B cell (primary cell): ENCODE measurements at regions not wholly inside any gene's neighbourhood (a gene's known extent, or its start where the extent isn't known, plus 50 kb on each side); places are given as distances from the start of the nearest gene placed in this dataset.

ENCODE experiments used
- ATAC-seq: fragments of 200-7000 bp; cut with Tn5 transposase; one replicate; pipeline ENCODE4 v1.10.0; 2021; ENCODE audit warnings: low read depth, mild to moderate bottlenecking, moderate number of reproducible peaks, moderate library complexity
- CTCF ChIA-PET: fragments of 350-600 bp; sonication (Branson Sonifier 250); formaldehyde crosslinking; loops from one replicate; lab custom pipeline; 2021; ENCODE audit warnings: antibody characterized with exemption, inconsistent platforms; lab: Charles Lee
- POLR2A ChIA-PET: fragments of 350-600 bp; sonication (Branson Sonifier 250); formaldehyde crosslinking; loops from one replicate; lab custom pipeline; 2021; ENCODE audit warnings: antibody characterized with exemption; lab: Charles Lee
- DNase-seq: peaks from one replicate; pipeline ENCODE4 v3.0.0; 2013
- H2AFZ ChIP-seq: 2 replicates; pipeline ENCODE4 v1.6.1; 2012; ENCODE audit warnings: mild to moderate bottlenecking, low read depth, low read length; ENCODE audit not compliant: insufficient read depth, poor library complexity, severe bottlenecking
- H3K27ac ChIP-seq, 2 donors: 1 replicate in 1 of 2; 2 replicates in 1 of 2; pipeline ENCODE4 v1.5.1; 2012 to 2013; ENCODE audit warnings: low read length in 2 of 2, mild to moderate bottlenecking in 2 of 2, moderate library complexity in 1 of 2
- H3K27me3 ChIP-seq, 4 experiments: fragments of 200-600 bp in 1 of 4; sonication (generic) in 1 of 4; replicated peaks in 1 of 4; 1 replicate in 2 of 4; 2 replicates in 2 of 4; pipeline versions ENCODE4 v1.6.1 to v1.7.0; 2013 to 2016; ENCODE audit warnings: low read length in 3 of 4, mild to moderate bottlenecking in 2 of 4, mixed read lengths in 1 of 4, moderate library complexity in 1 of 4; ENCODE audit not compliant: insufficient read depth in 4 of 4, control insufficient read depth in 3 of 4; ENCODE audit errors: control extremely low read depth in 1 of 4
- H3K36me3 ChIP-seq, 2 experiments: replicated peaks in 1 of 2; 1 replicate in 1 of 2; 2 replicates in 1 of 2; pipeline versions ENCODE4 v1.6.1 to v1.7.1; 2013; ENCODE audit warnings: low read length in 1 of 2; ENCODE audit not compliant: insufficient read depth in 2 of 2, control insufficient read depth in 1 of 2; ENCODE audit errors: control extremely low read depth in 1 of 2, extremely low read depth in 1 of 2
- H3K4me1 ChIP-seq, 2 donors: fragments of 200-600 bp in 1 of 2; sonication (generic) in 1 of 2; 1 replicate in 1 of 2; 2 replicates in 1 of 2; pipeline versions ENCODE4 v1.5.1 to v1.6.1; 2013 to 2017; ENCODE audit warnings: low read length in 2 of 2; ENCODE audit not compliant: control insufficient read depth in 2 of 2, insufficient read depth in 2 of 2
- H3K4me2 ChIP-seq: replicated peaks from 2 replicates; pipeline ENCODE3; 2012; ENCODE audit warnings: mild to moderate bottlenecking, low read depth, low read length; ENCODE audit not compliant: poor library complexity, severe bottlenecking
- H3K4me3 ChIP-seq, 5 experiments: fragments of 200-600 bp in 1 of 5; sonication (generic) in 1 of 5; 1 replicate in 3 of 5; 2 replicates in 2 of 5; pipeline versions ENCODE4 v1.5.1 to v1.7.0; 2011 to 2016; ENCODE audit warnings: low read length in 4 of 5, mild to moderate bottlenecking in 4 of 5, low read depth in 2 of 5, control low read depth in 1 of 5, moderate library complexity in 1 of 5; ENCODE audit not compliant: insufficient read depth in 1 of 5; ENCODE audit errors: control extremely low read depth in 1 of 5, extremely low read depth in 1 of 5
- H3K79me2 ChIP-seq: fragments of 200-600 bp; sonication (generic); one replicate; pipeline ENCODE4 v1.6.0; 2016; ENCODE audit warnings: low read length; ENCODE audit not compliant: control insufficient read depth, insufficient read depth
- H3K9ac ChIP-seq: fragments of 200-600 bp; sonication (generic); 2 replicates; pipeline ENCODE4 v1.6.1; 2017; ENCODE audit warnings: mild to moderate bottlenecking, low read length, moderate library complexity
- H3K9me3 ChIP-seq, 3 donors: one replicate each; pipeline versions ENCODE4 v1.6.1 to v1.7.1; 2013; ENCODE audit warnings: low read length in 2 of 3; ENCODE audit not compliant: control insufficient read depth in 2 of 3, insufficient read depth in 1 of 3; ENCODE audit errors: control extremely low read depth in 1 of 3
- H4K20me1 ChIP-seq: 2 replicates; pipeline ENCODE4 v1.6.0; 2012; ENCODE audit warnings: mild to moderate bottlenecking, low read length; ENCODE audit not compliant: insufficient read depth, control insufficient read depth, poor library complexity, severe bottlenecking
- H3K27ac Mint-ChIP-seq: one replicate; pipeline ENCODE4 v1.8.0; 2021; ENCODE audit warnings: mixed read lengths
- H3K27me3 Mint-ChIP-seq: one replicate; pipeline ENCODE4 v1.8.0; 2021; ENCODE audit warnings: mixed read lengths
- H3K4me1 Mint-ChIP-seq: one replicate; pipeline ENCODE4 v1.8.0; 2021; ENCODE audit warnings: mixed read lengths
- H3K4me3 Mint-ChIP-seq: one replicate; pipeline ENCODE4 v1.8.0; 2021; ENCODE audit warnings: mixed read lengths
- H3K9me3 Mint-ChIP-seq: one replicate; pipeline ENCODE4 v1.8.0; 2022; ENCODE audit warnings: mixed read lengths; ENCODE audit not compliant: insufficient read depth
- EZH2 ChIP-seq: IDR thresholded peaks from 2 replicates; pipeline ENCODE4 v1.6.1; 2012; ENCODE audit warnings: borderline replicate concordance, low read depth, mild to moderate bottlenecking, moderate library complexity, low read length; ENCODE audit not compliant: insufficient read depth, poor library complexity, severe bottlenecking
- WGBS: methylation state at CpG from one replicate; pipeline ENCODE4 v1.1.5; 2013; ENCODE audit warnings: missing lambda C conversion rate; ENCODE audit not compliant: insufficient coverage; 5-methylcytosine and 5-hydroxymethylcytosine counted together
- intact Hi-C: fragments of 100-400 bp; cut with micrococcal nuclease; formaldehyde crosslinking; loops from one replicate; pipeline ENCODE4 v1.10.0; 2022
- TF ChIP-seq, protein P1 (sequence below): fragments of 200-600 bp; IDR thresholded peaks from one replicate; pipeline ENCODE4 v1.8.0; 2022; ENCODE audit warnings: antibody characterized with exemption, mild to moderate bottlenecking

DNA sequence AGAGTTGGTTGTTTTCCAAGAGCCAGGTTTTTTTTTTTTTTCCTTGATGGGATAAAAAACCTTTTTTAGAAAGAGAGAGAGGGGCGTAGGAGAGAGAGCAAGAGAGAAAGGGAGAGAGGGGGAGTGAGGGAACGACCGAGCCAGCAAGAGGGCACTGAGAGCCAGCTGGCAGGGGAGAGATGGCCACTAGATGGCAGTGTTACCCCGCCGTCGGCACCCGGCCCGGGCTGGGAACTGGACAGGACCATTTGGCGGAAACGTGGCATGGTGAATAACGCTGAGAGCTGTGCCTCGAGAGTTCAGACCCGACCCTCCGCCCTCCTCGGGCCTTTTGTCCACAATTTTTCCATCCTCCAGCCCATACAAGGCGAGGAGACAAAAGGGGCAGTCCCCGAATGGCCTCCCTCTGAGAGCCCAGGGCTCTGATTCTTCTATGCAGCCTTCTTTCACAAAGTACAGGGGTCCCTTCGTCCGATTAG lies 286.7 kb upstream of the VRK2 start:
- WGBS, result under 1% methylated on average over 19 of the region's 19 CpGs
- Mint-ChIP-seq H3K27ac (no peak overlapping the region), H3K4me1 (peaks cover 19% of the 10 kb centered on the region), H3K9me3 (no peaks in the 10 kb centered on the region), H3K4me3 (peak overlapping the region; percentile 72), H3K27me3 (no peaks in the 10 kb centered on the region)
- intact Hi-C loops, result loop anchor here (1.0 to 10.0 kb wide), 5 partner anchors 485 to 1265 kb away; partner anchors contain the start of gene FANCL
- no peak for TF ChIP-seq EZH2
- TF ChIP-seq, protein P1, sequence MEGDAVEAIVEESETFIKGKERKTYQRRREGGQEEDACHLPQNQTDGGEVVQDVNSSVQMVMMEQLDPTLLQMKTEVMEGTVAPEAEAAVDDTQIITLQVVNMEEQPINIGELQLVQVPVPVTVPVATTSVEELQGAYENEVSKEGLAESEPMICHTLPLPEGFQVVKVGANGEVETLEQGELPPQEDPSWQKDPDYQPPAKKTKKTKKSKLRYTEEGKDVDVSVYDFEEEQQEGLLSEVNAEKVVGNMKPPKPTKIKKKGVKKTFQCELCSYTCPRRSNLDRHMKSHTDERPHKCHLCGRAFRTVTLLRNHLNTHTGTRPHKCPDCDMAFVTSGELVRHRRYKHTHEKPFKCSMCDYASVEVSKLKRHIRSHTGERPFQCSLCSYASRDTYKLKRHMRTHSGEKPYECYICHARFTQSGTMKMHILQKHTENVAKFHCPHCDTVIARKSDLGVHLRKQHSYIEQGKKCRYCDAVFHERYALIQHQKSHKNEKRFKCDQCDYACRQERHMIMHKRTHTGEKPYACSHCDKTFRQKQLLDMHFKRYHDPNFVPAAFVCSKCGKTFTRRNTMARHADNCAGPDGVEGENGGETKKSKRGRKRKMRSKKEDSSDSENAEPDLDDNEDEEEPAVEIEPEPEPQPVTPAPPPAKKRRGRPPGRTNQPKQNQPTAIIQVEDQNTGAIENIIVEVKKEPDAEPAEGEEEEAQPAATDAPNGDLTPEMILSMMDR, result peak; percentile 99
- peak overlapping the region; percentile 78 for H3K4me2 ChIP-seq
- ChIA-PET CTCF (interaction anchor here (0.6 to 2.0 kb wide), 14 partner anchors 9 to 1542 kb away, joined by 3 to 10 read pairs (median 4); no protein-coding TSS in a partner anchor), POLR2A (no interaction called here)
- H2AFZ ChIP-seq, result peak overlapping the region; percentile 75
- no peak overlapping the region for H3K27ac ChIP-seq
- H3K9me3 ChIP-seq, result no peaks in the 10 kb centered on the region
- no peaks in the 10 kb centered on the region for H3K36me3 ChIP-seq
- H3K9ac ChIP-seq, result peak overlapping the region; percentile 55
- no peaks in the 10 kb centered on the region for H4K20me1 ChIP-seq
- peak; percentile 77 for DNase-seq
- peak; percentile 87 for ATAC-seq
- no peaks in the 10 kb centered on the region for H3K27me3 ChIP-seq
- H3K4me1 ChIP-seq, result peaks cover 15 to 20% of the 10 kb centered on the region in 2 donors
- peak overlapping the region in 3 of 5 experiments; percentile 40 to 55 (median 50) for H3K4me3 ChIP-seq
- no peaks in the 10 kb centered on the region for H3K79me2 ChIP-seq

DNA sequence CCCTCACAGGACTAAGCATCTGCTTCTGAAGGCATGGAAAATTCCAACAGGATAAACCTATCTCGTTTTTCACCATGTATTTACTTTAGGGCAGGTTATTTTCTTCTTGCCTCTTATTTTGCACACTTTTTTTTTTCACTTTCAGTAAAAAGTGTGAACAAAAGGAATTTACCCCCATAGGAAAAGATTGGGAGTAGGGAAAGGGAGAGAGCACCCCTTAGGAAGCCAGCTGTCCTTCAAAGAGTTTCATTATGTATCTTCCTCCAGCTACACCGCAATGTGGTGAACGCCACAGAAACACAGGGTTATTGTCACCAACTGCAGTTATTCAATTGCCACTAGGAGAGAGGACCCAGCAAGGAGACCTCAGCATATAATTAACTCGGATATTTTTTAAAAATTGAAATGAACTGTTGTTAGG lies 286.2 kb upstream of the VRK2 start:
- DNase-seq, result no peak
- Histone ChIP-seq H3K27me3 (no peaks in the 10 kb centered on the region), H3K27ac (no peak overlapping the region), H3K36me3 (no peaks in the 10 kb centered on the region), H3K79me2 (no peaks in the 10 kb centered on the region), H3K4me2 (peak overlapping the region; percentile 78), H4K20me1 (no peaks in the 10 kb centered on the region), H3K9me3 (no peaks in the 10 kb centered on the region), H3K4me1 (peaks cover 11 to 16% of the 10 kb centered on the region in 2 donors), H3K4me3 (peak overlapping the region in 2 of 5 experiments; percentile 40 to 50), H3K9ac (peak overlapping the region; percentile 55), H2AFZ (peak overlapping the region; percentile 75)
- TF ChIP-seq, protein P1, result no peak
- TF ChIP-seq EZH2, result no peak
- peaks cover 16% of the 10 kb centered on the region for H3K4me1 Mint-ChIP-seq
- no peaks in the 10 kb centered on the region for H3K27me3 Mint-ChIP-seq
- ATAC-seq, result no peak
- intact Hi-C loops, result loop anchor here (1.0 to 5.0 kb wide), 3 partner anchors 687 to 1112 kb away; no protein-coding TSS in a partner anchor
- peak overlapping the region; percentile 72 for H3K4me3 Mint-ChIP-seq
- no peaks in the 10 kb centered on the region for H3K9me3 Mint-ChIP-seq
- no CpG with 5 or more reads among the region's 4 CpGs for WGBS
- POLR2A ChIA-PET, result no interaction called here
- H3K27ac Mint-ChIP-seq, result no peak overlapping the region
- CTCF ChIA-PET, result interaction anchor here (0.6 to 2.0 kb wide), 13 partner anchors 8 to 1541 kb away, joined by 3 to 10 read pairs (median 3); no protein-coding TSS in a partner anchor
